Fibroblast of lung (primary cell): ENCODE measurements at regions not wholly inside any gene's neighbourhood (a gene's known extent, or its start where the extent isn't known, plus 50 kb on each side); places are given as distances from the start of the nearest gene placed in this dataset.

Experiments used
- EZH2 ChIP-seq: IDR thresholded peaks from 2 replicates; pipeline ENCODE4 v1.5.1; 2012; ENCODE audit warnings: low read length, control low read depth, mild to moderate bottlenecking; ENCODE audit errors: missing control alignments
- TF ChIP-seq, protein P1 (sequence below), 2 donors: IDR thresholded peaks in 1 of 2; conservative IDR thresholded peaks in 1 of 2; 1 replicate in 1 of 2; 2 replicates in 1 of 2; pipeline ENCODE4 v1.5.1; 2011 to 2012; ENCODE audit warnings: low read length in 2 of 2, control low read depth in 1 of 2, inconsistent platforms in 1 of 2, low read depth in 1 of 2, mild to moderate bottlenecking in 1 of 2

DNA sequence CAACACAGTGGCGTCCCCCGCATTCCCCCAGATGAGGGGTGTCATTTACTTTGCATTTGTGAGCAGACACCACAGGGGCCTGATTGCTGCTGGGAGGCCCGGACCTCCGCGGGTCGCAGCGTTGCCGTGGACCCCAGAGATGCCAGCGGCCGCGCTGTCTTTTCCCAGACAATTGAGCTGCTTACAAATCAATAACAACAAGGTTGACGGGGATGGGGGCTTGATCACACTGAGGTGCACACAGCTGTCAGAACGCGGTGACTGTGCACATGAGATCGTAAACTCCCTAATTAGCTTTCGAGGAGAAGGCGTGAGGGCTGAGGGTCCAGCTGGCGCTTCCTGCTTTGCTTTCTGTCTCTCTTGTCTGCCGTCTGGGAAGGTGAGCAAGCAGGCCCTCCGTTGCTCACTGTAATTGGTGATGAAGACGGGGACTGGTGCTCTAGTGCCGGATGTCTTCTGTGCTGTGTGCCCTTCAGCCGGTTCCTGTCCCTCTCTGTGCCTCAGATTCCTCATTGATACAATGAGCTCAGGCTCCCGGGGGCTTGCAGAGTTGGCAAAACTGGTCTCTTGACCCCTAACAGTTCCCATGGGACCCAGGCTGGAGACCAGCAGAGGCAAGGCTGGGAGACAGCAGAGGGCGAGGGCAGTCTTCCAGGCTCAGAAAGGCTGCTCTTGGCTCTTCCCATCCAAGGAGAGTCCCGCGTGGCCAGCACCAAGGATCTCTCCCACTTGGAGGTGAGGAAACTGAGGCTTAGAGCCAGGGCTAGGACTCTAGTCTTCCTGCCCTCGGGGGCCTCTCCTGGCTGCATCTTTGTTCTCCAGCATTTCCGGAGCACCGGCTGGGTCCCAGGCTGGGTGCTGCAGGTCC is 126.0 kb upstream of the PMEPA1 start:
- TF ChIP-seq, protein P1, sequence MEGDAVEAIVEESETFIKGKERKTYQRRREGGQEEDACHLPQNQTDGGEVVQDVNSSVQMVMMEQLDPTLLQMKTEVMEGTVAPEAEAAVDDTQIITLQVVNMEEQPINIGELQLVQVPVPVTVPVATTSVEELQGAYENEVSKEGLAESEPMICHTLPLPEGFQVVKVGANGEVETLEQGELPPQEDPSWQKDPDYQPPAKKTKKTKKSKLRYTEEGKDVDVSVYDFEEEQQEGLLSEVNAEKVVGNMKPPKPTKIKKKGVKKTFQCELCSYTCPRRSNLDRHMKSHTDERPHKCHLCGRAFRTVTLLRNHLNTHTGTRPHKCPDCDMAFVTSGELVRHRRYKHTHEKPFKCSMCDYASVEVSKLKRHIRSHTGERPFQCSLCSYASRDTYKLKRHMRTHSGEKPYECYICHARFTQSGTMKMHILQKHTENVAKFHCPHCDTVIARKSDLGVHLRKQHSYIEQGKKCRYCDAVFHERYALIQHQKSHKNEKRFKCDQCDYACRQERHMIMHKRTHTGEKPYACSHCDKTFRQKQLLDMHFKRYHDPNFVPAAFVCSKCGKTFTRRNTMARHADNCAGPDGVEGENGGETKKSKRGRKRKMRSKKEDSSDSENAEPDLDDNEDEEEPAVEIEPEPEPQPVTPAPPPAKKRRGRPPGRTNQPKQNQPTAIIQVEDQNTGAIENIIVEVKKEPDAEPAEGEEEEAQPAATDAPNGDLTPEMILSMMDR (conservative IDR thresholded peaks at IDR 0.05 in 1 of 2, IDR thresholded peaks at IDR 0.05 in 1 of 2; ENCODE audit: low read depth in 1 of 2, low read length in 2 of 2) = no peak
- no peak for TF ChIP-seq EZH2
